ENCODE measurements at regions not wholly inside any gene's neighbourhood (a gene's known extent, or its start where the extent isn't known, plus 50 kb on each side); places are given as distances from the start of the nearest gene placed in this dataset.

DNA sequence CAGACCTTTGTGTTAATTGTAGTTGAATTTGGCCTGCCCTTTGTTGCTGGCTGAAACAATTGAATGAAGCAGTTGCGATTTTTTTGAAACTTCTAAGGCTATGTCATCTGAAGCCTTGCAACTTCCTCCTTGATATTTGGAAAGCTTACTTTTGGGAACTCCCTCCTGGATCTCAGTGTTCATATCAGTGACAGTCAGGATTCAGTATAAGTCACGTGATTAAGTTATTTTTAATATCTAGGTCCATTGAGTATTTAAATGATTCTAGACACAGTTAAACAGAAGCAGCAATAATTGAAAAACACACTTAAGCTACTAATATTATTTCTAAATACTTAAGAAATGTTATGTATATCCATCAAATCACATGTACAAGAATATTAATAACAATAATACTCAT lies 951.3 kb downstream of the GRIK2 start:
- TF ChIP-seq, protein P1, sequence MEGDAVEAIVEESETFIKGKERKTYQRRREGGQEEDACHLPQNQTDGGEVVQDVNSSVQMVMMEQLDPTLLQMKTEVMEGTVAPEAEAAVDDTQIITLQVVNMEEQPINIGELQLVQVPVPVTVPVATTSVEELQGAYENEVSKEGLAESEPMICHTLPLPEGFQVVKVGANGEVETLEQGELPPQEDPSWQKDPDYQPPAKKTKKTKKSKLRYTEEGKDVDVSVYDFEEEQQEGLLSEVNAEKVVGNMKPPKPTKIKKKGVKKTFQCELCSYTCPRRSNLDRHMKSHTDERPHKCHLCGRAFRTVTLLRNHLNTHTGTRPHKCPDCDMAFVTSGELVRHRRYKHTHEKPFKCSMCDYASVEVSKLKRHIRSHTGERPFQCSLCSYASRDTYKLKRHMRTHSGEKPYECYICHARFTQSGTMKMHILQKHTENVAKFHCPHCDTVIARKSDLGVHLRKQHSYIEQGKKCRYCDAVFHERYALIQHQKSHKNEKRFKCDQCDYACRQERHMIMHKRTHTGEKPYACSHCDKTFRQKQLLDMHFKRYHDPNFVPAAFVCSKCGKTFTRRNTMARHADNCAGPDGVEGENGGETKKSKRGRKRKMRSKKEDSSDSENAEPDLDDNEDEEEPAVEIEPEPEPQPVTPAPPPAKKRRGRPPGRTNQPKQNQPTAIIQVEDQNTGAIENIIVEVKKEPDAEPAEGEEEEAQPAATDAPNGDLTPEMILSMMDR (IDR thresholded peaks at IDR 0.05; ENCODE audit: low read length), result no peak
- TF ChIP-seq EZH2 (IDR thresholded peaks at IDR 0.05; ENCODE audit: borderline replicate concordance, low read length), result no peak

All from OCI-LY1 (cell line).